Left renal pelvis (tissue), 4 donors: ENCODE measurements at regions not wholly inside any gene's neighbourhood (a gene's known extent, or its start where the extent isn't known, plus 50 kb on each side); places are given as distances from the start of the nearest gene placed in this dataset.

Source experiments
- DNase-seq, 4 donors: peaks; one replicate each; pipeline ENCODE4 v3.0.0-alpha.2; 2013; ENCODE audit warnings: low read depth in 4 of 4, low spot score in 3 of 4

DNA sequence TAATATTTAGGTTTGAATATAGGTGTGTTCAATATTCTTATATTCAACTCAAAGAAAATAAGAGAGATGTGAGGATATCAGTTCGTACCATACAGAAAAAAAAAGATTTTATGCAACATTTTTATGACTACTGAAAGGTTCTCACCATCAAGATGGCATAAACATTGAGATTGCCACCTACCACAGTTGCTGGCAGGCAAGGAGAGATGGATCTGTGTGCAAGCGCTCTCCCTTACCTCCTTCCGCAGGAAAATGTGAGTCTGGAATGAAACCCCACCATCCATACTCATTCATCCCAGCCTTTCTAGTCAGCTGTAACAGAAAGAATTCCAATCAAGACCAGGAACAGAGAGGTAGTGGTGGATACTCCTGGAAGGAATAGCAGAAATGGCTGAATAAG, 376.9 kb downstream of the PPP3CA start:
- DNase-seq: no peak

DNA sequence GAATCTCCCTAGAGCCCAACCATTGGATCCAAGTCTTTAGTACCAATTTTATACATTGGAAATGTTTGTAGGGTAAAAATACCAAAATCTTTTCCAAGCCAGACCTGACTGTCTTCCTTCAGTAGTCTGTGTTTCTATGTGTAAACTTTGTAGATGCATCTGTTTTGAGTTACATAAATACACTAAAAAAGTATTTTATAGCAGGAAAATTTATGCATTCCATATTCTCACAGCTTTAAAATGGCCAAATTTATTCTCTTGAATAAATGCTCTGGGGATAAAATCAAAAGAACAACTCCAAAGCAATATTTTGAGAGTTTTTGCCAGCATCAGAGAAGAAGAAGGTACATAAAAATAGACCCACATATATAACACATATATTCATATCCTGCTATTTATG, 377.4 kb downstream of the PPP3CA start:
- DNase-seq: no peak

DNA sequence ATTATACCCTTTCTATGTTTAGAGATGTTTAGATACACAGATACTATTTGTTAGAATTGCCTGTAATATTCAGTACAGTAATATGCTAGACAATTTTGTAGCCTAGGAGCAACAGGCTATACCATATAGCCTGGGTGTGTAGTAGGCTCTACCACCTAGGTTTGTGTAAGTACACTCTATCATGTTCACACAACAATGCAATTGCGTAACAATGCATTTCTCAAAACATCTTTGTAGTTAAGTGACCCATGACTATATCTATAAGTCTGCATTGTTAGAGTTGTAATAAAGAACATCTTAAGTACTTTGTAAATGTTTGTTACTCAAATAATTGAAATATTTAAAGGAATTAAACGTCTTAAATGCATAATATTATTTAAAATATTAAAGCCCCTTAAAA, 379.3 kb downstream of the PPP3CA start:
- no peak for DNase-seq

DNA sequence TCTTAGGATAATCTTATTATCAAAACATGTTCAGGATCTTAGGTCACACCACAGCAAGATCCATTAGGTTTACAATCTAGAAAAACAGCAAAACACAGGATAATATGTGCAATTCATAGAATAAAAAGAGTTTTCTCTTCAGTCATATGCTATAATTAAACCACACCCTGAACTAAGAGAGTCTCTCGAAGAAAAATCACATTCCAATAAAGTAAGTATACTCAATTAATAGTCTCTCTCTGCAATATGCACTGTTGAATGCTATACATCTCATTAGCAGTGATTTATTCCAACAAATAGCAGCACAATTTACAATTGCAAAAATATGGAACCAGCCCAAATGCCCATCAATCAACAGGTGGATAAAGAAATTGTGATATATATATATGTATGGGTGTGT, 383.7 kb downstream of the PPP3CA start:
- no peak for DNase-seq

DNA sequence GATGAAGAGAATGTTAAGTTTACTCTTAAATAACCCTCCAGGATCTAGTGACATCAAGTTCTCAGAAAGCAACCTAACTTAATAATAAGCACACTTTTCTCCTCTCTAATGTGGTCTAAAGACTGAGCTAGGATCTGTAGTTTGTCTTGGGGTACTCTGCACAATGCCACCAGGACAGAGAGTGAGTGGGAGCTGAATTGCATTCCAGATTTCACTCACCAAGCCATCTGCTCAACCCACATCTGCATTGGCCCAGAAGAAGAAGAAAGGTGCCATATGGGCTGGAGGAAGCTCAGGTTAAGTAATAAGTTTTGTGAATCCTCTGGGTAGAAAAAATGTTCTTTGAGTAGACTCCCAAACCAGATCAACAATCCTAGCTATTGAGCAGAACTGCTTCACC, 384.6 kb downstream of the PPP3CA start:
- no peak for DNase-seq

DNA sequence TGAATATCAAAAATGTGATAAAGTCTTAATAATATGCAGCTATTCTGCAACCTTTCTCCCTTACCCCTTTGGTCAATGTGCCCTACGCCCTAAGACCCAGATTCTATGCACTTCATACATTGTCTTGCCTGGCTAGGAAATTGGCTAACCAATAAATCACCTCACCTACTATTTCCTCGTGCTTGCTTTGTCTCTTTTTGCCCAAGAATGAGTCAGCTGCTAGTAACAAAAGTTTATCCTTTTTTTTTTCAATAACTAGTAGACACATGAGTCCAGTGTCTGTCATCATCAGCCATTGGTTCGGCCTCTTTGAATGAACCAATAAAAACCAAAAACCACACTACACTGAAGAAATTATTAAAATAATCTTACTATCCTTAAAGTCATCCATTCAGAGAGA, 387.1 kb downstream of the PPP3CA start:
- no peak for DNase-seq

DNA sequence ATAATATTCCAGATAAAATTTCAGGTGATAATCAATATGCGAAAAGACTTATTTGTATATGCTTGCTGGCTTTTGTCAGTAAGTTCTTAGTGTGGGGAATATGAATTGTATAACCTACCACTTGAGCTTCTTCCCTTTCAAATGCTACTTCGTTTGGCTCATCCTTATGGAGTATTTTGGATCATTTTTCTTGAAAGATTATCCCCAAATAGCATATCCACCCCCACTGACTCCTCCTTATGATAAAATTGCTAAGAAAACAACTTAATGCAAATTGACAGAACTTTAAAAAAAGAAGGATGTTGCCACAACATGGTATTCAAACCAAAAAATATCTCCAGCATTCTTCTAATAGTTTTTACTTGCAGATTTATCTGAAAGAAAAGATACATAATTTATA, 393.3 kb downstream of the PPP3CA start:
- no peak for DNase-seq

DNA sequence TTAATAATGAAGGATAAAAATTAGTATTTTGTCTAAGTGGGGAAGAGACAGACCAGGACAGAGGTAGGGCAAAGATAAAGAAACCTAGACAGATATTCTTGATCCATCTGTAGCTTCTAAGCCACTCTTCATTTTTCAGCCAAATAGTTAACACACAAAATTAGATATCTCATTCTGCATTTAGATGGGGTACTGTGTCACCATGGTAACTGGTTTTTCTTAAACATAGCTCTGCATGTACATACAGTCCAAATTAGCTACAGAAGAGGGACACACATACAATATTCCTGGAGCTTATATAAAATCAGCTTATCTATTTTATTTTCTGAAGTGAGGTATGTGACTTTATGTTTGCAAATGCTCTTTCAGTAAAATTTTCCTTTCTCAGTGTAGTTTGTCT, 393.7 kb downstream of the PPP3CA start:
- DNase-seq: no peak

DNA sequence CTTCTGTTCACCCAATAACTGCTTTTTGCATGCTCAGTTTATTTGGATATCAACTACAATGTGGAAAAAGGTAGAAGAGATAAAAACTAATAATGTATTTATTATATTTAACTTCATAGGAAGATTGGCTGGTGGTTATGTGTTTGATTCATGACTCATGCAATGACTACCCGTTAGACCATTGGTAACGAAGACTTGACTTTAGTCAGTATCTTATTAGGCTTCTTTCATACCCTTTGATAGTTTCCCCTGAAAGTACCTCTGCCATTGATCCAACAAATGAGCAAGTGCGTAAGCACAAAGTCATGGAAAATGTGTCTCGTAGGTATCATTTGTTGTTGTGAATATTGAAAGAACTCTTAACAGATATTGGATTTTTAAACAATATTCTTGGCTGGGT, 394.7 kb downstream of the PPP3CA start:
- DNase-seq: no peak

DNA sequence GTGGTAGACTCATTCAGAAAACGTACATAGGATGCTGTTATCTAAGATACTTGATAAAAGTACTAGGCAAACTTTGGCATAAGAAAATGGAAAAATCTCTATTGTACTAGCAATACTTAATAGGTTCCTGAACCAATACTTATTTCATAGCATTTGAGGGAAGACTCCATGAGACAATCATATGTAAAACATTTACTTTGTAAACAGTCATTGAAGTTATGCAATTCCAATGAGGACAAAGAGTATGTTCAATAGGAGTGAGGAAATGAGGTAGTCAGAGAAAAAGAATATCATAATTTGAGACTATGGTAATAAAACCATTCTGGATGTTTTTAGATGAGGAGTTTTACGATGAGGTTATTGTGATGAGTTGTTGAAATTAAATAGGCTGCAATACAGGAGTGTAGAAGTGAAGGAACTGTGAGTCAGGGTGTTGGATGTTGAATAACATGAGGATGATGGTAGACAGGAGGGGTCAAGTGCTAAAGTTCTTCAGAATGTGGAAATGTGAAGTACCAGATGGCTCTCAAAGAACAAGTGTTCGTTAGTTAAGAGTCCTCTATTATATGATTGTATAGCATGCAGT, 397.9 kb downstream of the PPP3CA start:
- DNase-seq: no peak

DNA sequence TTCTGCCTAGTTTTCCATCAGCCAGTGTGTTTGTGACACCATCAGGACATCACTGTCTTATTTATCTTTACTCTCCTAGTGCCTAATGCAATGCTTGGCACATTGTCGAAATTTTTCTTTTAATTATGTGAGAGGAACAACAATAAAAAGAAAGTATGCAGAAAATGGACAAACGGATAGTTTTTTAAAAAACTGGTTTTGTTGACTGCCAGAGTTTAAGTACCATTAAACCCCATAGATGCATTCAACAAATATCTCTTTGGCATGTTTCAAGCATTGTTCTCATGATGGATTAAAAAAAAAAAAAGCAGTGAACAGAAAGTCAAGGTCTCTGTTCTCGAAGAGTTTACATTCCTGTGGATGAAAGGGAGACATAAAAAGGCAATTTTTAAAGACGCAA, 398.4 kb downstream of the PPP3CA start:
- no peak for DNase-seq

DNA sequence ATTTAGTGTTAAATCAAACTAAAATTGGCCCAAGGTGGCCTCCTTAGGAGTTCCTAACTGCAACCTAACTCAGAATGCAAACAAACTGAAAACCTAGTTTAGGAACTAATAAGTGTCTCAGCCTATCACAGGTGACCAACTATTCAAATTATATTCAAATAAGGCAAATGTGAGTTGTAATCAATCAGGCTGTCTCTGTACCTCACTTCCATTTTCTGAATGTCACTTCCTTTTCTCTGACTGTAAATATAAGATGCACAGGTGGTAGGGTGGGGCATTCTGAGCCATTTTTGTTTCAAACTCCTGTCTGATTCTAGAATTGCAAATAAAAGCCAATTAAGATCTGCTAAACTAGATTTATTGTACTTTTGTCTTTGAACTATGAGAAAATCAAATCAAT, 401.5 kb downstream of the PPP3CA start:
- DNase-seq: no peak

DNA sequence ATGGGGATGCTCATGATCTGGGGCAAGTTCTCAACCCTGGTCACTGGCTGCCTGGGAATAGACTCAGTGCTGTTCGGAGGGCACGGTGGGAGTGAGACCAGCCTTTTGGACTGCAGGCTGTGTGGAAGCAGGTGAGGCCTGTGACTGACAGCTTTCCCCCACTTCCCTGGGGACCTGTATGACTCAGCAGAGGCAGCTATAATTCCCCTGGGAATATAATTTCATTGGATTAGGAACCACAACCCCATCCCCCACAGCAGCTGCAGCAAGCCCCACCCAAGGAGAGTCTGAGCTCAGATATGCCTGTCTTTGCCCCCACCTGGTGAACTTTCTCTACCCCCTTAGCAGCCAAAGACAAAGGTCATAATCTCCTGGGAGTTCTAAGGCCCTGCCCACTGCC, 408.6 kb downstream of the PPP3CA start:
- no peak for DNase-seq

DNA sequence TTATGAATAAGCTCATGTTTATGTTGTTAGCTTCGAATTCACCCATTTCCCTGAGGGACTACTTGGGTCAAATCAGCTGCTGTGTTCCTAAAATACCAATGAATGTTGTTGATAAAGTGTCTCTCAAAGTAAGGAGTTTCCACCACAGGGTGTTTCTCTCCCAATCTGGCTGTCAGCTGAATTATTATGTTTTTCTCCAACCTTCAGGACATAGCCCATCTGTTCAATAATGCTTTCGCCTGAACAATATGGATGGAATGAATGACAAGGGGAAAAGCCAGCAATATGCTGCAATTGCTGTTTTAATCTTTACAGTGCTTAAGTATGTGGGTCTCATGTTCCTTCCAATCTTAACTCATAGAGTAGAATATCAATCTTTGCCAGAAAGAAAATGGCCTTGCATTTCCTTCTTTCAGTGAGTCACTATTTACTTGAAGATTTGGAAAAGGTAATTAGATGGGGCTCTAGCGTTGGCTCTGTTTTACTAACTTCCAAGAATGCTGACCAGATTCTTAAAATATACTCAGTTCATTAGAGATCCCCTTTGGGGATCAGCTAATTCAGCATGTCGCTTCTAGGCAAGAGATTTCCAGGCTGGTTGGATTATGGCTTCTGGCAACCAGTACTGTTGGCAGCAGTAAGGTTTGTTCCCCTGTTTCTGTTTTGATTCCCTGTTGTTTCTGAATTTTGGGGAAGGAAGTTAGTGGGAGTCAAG, 410.5 kb downstream of the PPP3CA start:
- DNase-seq: no peak

DNA sequence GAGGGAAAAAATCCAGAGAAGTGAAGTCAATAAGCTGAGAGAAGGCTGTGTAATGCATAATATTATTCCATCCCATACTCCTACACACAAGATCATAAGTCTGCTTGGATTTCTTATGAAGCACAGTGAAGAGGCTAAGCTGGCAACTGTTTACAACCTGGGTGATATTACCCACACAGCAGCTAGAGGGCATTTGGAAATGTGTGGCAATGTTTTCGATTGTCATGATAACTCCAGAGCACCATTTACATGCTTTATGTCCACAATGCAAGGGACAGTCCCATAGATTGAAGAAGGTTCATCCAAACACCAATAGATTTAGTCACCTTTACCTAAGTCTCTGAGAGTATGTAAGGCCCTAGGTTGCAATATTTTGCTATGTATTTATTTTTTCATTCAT, 412.2 kb downstream of the PPP3CA start:
- no peak for DNase-seq

DNA sequence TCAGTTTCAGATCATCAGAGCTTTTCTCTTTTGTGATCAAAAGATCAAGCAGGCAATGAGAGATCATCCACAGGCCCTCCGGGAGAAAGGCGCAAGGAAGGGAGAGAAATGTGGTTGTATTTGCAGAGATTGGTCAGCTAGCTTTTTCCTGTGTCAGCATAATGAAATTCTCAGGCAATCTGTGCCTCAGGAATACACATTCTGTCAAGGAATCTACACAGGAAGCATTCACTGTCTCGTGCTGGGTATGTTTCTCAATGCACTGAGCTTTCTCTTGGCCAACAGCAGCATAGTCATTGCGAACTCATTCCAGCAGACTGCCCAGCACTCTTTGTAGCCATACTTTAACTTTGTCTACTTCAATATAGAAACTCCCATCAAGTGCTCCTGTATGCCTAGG, 413.7 kb downstream of the PPP3CA start:
- DNase-seq: no peak

DNA sequence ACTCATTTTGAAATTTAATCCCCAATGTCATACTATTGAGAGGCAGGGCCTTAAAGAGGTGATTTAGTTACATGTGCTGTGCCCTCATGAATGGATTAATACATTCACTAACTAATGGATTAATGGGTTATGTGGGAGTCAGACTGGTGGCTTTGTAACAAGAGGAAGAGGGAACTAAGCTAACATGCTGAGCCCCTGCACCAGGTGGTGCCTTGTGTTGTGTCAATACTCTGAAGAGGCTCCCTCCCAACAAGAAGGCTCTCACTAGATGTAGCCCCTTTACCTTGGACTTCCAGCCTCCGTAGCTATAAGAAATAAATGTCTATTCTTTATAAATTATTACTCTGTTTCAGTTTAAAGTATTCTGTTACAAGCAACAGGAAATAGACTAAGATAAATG, 411.9 kb upstream of the EMCN start:
- no peak for DNase-seq

DNA sequence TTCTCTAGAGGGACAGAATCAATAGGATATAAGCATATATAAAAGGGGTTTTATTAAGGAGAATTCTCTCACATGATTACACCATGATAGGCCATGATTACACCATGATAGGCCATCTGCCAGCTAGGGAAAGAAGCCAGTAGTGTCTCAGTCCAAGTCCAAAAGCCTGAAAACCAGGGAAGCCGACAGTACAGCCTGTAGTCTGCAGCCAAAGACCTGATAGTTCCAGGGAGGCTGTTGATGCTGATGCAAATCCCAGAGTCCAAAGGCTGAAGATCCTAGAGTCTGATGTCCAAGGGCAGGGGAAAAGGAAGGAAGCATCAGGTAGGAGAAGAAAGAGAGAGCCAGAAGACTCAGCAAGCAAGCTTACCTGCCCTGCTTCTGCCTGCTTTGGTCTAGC, 411.3 kb upstream of the EMCN start:
- no peak for DNase-seq

DNA sequence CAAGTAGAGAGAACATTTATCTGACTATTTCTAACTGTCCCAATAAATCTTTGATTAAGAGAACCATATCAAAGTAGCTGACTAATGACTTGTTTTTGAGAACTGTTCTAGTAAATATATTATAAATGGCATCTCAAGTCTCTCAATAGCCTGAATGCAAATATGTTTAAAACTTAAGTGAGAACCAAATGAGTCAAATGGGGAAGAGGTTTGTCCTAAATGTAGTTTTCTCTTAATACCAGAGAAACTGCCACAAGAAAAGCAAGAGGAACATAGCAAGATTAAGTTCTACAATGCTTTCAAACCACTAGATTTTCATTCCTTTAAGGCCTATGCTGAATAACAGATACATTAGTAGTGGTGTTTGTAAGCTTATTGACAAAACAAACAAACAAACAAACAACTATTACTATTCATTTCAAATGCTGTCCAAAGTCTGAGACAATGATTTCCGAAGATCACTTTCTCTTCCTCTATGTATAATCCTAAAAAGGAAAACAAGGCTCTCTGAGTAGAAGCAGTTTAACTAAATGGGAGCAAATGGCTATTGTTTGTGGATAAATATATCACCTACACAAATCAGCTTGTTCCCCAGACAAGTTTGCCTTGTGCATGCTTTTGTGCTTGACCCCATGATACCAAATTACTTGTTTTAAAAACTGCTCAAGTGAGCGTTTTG, 408.4 kb upstream of the EMCN start:
- DNase-seq: no peak

DNA sequence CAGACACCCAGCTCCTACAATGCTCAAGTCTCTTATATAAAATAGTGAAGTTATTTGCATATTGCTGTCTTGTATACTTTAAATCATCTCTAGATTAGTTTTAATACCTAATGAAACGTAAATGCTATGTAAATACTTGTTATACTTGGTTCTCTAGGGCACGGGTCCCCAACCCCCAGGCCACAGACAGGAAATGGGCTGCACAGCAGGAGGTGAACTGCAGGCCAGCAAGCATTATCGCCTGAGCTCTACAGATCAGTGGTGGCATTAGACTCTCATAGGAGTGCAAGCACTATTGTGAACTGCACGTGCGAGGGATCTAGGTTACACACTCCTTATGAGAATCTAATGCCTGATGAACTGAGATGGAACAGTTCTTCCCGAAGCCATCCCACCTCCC, 395.9 kb upstream of the EMCN start:
- DNase-seq: no peak

DNA sequence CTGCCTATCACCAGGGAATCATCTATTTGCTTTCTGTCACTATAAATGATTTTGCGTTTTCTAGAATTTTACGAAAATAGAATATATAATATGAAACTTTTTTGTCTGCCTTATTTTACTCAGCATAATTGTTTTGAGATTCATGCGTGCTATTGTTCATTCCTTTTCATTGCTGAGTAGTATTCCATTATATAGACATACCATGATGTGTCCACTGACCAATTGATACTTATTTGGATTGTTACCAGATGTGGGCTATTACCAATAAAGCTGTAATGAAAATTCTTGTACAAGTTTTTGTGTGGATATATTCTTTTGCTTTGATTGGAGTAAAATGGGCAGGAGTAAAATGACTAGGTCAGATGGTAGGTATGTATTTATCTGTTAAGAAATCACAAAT, 390.7 kb upstream of the EMCN start:
- DNase-seq: no peak
